Ovary (tissue), 7 donors: ENCODE measurements at regions not wholly inside any gene's neighbourhood (a gene's known extent, or its start where the extent isn't known, plus 50 kb on each side); places are given as distances from the start of the nearest gene placed in this dataset.
"Not testable (repeated sequence)": the region's sequence is repeated elsewhere in the genome, so short reads cannot be mapped to it uniquely, and the experiment has no call there.

Source experiments
- DNase-seq, 5 donors: peaks; one replicate each; pipeline ENCODE4 v3.0.0-alpha.2; 2019 to 2020
- H3K27ac ChIP-seq, 2 donors: fragments of 200-600 bp; one replicate each; pipeline versions ENCODE4 v1.5.1 to v1.8.0; 2019 to 2022
- H3K27me3 ChIP-seq: fragments of 200-600 bp; one replicate; pipeline ENCODE4 v1.8.0; 2022
- H3K36me3 ChIP-seq: fragments of 200-600 bp; sonication (generic); one replicate; pipeline ENCODE4 v1.5.1; 2019
- H3K4me1 ChIP-seq: one replicate; pipeline ENCODE4 v1.8.1; 2013; ENCODE audit warnings: mild to moderate bottlenecking, moderate library complexity; ENCODE audit not compliant: insufficient read depth
- H3K4me3 ChIP-seq: fragments of 200-600 bp; sonication (generic); one replicate; pipeline ENCODE4 v1.5.1; 2017
- H3K9me3 ChIP-seq, 2 donors: fragments of 200-600 bp in 1 of 2; sonication (generic) in 1 of 2; one replicate each; pipeline versions ENCODE4 v1.5.1 to v1.8.1; 2013 to 2019; ENCODE audit warnings: mild to moderate bottlenecking in 1 of 2, moderate library complexity in 1 of 2
- EP300 ChIP-seq: sonication (generic); formaldehyde crosslinking; IDR thresholded peaks from one replicate; pipeline ENCODE4 v1.6.1; 2017; ENCODE audit warnings: antibody characterized with exemption
- POLR2A ChIP-seq: fragments of 450-650 bp; IDR thresholded peaks from one replicate; pipeline ENCODE4 v1.6.1; 2017; ENCODE audit warnings: antibody characterized with exemption, mild to moderate bottlenecking, moderate library complexity
- WGBS, 3 donors: extraction: QIAGEN DNeasy Blood & Tissue Kit in 1 of 3; methylation state at CpG; one replicate each; pipeline versions ENCODE4 v1.1.5 to v1.1.7; 2013 to 2017; 5-methylcytosine and 5-hydroxymethylcytosine counted together
- intact Hi-C, 4 donors: fragments of 100-400 bp; cut with DNase I; formaldehyde crosslinking; loops; one replicate each; pipeline versions ENCODE4 v1.11.0 to v1.15.1; 2022 to 2023
- TF ChIP-seq, protein P1 (sequence below), 3 donors: fragments of 450-650 bp in 2 of 3; fragments of 200-600 bp in 1 of 3; IDR thresholded peaks; one replicate each; pipeline versions ENCODE4 v1.5.1 to v1.8.0; 2016 to 2022; ENCODE audit warnings: antibody characterized with exemption in 3 of 3, mild to moderate bottlenecking in 1 of 3
- donor health status: DM: no; HTN: no; CAD: no; lungs with moderate emphysema.
- donor health status: DM: no; HTN: no; CAD: no.
- donor health status: Bipolar disorder and iron deficiency.
- donor health status: DM: no; HTN: no; CAD: no.
- donor health status: DM: yes; HTN: yes; CAD: no.

DNA sequence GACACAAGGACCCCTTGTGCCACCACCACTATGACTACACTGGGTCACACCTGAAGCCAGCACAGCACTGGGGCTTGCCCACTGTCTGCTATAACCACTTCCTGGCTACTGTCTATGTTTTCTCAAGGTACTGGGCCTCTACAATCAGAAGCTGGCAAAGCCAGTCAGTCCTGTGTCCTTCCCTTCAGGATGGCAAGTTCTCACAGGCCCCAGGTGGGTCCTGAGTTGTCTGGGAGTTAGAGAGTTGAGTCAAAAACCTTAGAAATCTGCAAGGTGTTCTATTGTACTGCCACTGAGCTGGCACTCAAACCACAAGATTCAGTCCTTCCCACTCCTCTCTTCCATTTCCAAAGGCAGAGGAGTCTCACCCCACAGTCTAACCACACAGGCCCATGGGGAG lies 705.5 kb downstream of the IPMK start:
- Histone ChIP-seq H3K27me3 (no peaks in the 10 kb centered on the region), H3K4me3 (no peak overlapping the region), H3K36me3 (no peaks in the 10 kb centered on the region), H3K9me3 (no peaks in the 10 kb centered on the region), H3K27ac (no peak overlapping the region), H3K4me1 (no peaks in the 10 kb centered on the region)
- no peak for DNase-seq
- TF ChIP-seq POLR2A (no peak), EP300 (no peak)
- TF ChIP-seq, protein P1, sequence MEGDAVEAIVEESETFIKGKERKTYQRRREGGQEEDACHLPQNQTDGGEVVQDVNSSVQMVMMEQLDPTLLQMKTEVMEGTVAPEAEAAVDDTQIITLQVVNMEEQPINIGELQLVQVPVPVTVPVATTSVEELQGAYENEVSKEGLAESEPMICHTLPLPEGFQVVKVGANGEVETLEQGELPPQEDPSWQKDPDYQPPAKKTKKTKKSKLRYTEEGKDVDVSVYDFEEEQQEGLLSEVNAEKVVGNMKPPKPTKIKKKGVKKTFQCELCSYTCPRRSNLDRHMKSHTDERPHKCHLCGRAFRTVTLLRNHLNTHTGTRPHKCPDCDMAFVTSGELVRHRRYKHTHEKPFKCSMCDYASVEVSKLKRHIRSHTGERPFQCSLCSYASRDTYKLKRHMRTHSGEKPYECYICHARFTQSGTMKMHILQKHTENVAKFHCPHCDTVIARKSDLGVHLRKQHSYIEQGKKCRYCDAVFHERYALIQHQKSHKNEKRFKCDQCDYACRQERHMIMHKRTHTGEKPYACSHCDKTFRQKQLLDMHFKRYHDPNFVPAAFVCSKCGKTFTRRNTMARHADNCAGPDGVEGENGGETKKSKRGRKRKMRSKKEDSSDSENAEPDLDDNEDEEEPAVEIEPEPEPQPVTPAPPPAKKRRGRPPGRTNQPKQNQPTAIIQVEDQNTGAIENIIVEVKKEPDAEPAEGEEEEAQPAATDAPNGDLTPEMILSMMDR (IDR thresholded peaks at IDR 0.05): no peak
- intact Hi-C loops: no loop called here

DNA sequence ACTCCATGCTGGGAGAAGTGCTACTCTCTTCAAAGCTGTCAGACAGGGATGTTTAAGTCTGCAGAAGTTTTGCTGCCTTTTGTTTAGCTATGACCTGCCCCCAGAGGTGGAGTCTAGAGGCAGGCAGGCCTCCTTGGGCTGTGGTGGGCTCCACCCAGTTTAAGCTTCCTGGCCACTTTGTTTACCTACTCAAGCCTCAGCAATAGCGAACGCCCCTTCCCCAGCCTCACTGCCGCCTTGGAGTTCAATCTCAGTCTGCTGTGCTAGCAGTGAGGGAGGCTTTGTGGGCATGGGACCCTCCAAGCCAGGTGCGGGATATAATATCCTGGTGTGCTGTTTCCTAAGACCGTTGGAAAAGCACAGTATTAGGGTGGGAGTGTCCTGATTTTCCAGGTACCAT lies 715.9 kb downstream of the IPMK start:
- H3K36me3 ChIP-seq, H3K4me1 ChIP-seq, H3K4me3 ChIP-seq, H3K9me3 ChIP-seq, intact Hi-C loops, H3K27ac ChIP-seq, DNase-seq, H3K27me3 ChIP-seq: not testable (repeated sequence)
- WGBS, 3 donors: 78 to 87% (median 85%) methylated on average over 5 of the region's 5 CpGs

DNA sequence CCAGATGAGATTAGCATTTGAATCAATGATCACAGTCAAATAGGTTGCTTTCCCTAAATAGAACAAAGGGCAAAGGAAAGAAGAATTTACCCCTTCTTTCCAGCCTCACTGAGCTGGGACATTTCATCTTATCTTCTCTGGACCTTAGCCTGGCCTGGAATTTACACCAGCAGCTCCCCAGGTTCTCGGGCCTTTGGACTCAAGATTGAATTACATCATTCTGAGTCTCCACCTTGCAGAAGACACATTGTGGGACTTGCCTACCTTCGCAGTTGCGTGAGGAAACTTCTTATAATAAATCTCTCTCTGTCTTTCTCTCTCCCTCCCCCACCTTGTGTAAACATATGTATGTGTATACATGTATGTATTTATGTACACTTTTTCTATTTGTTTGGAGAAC lies 732.4 kb downstream of the IPMK start:
- H3K9me3 ChIP-seq: no peaks in the 10 kb centered on the region
- WGBS, 3 donors: 74 to 83% (median 78%) methylated on average over 3 of the region's 3 CpGs
- no peaks in the 10 kb centered on the region for H3K4me1 ChIP-seq
- TF ChIP-seq EP300 (no peak), POLR2A (no peak)
- TF ChIP-seq, protein P1 (IDR thresholded peaks at IDR 0.05): no peak
- intact Hi-C loops: no loop called here
- H3K36me3 ChIP-seq: no peaks in the 10 kb centered on the region
- H3K27me3 ChIP-seq: no peaks in the 10 kb centered on the region
- no peak overlapping the region for H3K27ac ChIP-seq
- H3K4me3 ChIP-seq: no peak overlapping the region
- DNase-seq: no peak

DNA sequence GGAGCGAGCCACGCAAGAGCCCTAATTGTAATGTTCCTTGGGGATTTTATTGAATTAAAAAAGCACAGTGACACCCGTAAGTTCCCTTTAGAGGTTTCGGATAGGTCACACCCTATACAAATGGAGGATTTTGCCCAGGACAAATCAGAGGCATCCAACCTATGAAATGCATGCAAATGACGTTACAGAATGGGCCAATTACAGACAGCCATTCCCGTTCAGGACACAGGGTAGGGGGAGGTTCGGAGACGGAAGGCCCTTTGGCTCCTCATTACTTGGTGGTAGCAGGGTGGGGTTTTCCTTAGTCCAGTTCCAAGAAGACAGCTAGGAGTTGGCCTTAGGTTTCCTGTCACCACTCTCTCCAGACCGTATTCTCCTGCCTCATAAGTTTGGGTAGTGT lies 754.1 kb downstream of the IPMK start:
- no peaks in the 10 kb centered on the region for H3K27me3 ChIP-seq
- H3K4me3 ChIP-seq: no peak overlapping the region
- no peaks in the 10 kb centered on the region for H3K9me3 ChIP-seq
- H3K4me1 ChIP-seq: no peaks in the 10 kb centered on the region
- intact Hi-C loops: no loop called here
- no peaks in the 10 kb centered on the region for H3K36me3 ChIP-seq
- H3K27ac ChIP-seq: no peak overlapping the region
- WGBS, 3 donors: 83 to 91% (median 90%) methylated on average over 9 of the region's 9 CpGs
- no peak for DNase-seq
- TF ChIP-seq, protein P1 (IDR thresholded peaks at IDR 0.05): no peak
- TF ChIP-seq EP300 (no peak), POLR2A (no peak)

DNA sequence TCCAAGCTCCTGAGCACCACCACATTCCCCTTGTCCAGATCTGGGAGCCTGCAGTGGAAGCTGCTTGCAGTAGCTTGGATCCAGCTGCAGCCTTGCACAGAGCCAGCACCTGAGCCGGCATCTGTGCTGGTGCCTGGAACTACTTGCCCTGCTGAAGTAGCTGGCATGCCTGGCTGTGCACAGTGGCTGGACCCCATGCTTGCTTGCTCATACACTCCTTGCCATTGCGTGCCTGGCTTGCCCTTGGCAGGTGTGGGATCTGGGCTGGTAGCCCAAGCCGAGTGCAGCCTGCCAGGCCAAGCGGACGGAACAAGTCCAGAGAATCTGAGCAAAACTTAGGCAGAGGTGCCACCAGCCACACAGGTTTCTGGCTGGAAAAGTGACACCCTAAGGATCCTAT lies 759.9 kb downstream of the IPMK start:
- H3K9me3 ChIP-seq: no peaks in the 10 kb centered on the region
- TF ChIP-seq, protein P1 (IDR thresholded peaks at IDR 0.05): no peak
- TF ChIP-seq EP300: no peak
- no peak for TF ChIP-seq POLR2A
- H3K27ac ChIP-seq: no peak overlapping the region
- no peak for DNase-seq
- H3K4me3 ChIP-seq: no peak overlapping the region
- no peaks in the 10 kb centered on the region for H3K36me3 ChIP-seq
- intact Hi-C loops: no loop called here
- no peaks in the 10 kb centered on the region for H3K27me3 ChIP-seq
- H3K4me1 ChIP-seq: no peaks in the 10 kb centered on the region
- 62 to 84% (median 66%) methylated on average over 5 of the region's 5 CpGs for WGBS, 3 donors
